GM19463 (cell line): ENCODE measurements at regions not wholly inside any gene's neighbourhood (a gene's known extent, or its start where the extent isn't known, plus 50 kb on each side); places are given as distances from the start of the nearest gene placed in this dataset.

ENCODE experiments used
- ATAC-seq: cut with Tn5 transposase; IDR thresholded peaks from one replicate; pipeline ENCODE4 v1.9.1; 2021; ENCODE audit warnings: mild to moderate bottlenecking, moderate library complexity; ENCODE audit not compliant: unreplicated experiment

DNA sequence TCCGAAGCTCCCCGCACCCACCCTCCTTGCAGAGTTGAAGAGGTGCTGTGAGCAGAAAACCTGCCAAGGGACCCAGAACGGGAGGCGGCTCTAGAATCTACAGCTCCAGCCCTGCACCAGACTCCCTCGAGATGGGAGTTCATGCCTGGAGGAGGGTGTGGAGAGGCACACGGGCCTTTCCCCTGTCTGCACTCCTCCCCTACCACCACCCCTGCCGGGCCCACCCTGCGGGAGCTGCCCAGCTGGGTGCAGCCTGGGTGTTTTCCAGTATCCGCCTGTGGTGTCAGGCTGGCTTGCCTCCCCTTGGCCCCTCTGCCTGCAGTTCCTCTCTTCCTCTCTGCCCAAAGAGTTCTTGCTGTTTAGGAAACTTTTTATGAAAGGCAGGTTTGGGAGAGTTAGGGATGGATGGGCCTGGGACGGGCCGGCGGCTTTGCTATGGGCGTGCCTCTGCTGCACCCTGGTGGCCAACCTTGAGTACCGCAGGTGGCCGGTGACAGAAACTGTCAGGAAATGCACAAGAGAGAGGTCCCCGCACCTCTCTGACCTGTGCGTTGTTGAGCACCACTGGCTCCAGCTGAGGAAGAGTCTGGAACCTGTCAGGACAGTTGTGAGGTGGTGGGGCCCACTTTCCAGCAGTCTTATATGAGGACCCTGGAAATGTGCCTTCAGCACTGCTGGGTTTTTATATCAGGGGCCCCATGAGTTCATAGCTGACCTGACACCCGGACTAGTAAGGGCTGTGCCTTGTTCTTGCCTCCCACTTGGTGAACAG lies 354.1 kb downstream of the SEC14L1 start:
- no peak for ATAC-seq

DNA sequence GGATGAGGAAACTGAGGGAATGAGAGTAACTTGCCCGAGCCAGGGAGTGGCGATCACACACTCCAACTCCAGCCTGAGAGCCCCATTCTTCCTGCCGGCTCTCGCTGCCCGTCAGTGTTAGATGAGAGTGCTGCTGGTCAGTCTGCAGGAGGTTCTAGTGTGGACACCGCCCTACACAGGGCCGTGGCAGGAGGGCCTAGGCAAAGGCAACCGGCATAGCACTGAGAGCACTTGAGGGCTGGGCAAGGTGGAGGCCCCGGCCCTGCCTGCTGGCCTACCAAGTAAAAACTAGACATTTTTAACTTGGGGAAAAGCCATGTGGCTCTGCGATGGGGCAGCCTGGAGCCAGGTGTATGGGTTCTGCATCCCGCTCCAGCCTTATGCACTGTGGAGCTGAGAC lies 354.8 kb downstream of the SEC14L1 start:
- no peak for ATAC-seq

DNA sequence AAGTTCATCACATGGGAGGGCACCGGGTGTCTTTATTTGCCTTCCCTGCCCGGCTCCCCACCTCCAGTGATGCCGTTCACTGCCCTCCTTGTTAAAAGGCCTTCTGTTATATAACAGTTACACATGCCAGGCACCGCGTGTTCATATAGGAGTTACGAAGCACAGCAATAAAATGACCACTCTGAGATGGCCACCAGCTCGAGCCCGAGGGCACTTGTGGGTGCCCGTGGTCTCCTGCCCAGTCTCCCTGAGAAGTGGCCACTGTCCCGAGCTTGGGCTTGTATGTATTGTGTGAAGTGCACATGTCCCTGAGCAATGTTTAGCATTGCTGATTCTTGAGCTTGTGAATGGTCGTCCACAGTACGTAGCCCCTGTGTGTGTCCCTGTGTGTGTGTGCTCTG lies 355.6 kb downstream of the SEC14L1 start:
- no peak for ATAC-seq

DNA sequence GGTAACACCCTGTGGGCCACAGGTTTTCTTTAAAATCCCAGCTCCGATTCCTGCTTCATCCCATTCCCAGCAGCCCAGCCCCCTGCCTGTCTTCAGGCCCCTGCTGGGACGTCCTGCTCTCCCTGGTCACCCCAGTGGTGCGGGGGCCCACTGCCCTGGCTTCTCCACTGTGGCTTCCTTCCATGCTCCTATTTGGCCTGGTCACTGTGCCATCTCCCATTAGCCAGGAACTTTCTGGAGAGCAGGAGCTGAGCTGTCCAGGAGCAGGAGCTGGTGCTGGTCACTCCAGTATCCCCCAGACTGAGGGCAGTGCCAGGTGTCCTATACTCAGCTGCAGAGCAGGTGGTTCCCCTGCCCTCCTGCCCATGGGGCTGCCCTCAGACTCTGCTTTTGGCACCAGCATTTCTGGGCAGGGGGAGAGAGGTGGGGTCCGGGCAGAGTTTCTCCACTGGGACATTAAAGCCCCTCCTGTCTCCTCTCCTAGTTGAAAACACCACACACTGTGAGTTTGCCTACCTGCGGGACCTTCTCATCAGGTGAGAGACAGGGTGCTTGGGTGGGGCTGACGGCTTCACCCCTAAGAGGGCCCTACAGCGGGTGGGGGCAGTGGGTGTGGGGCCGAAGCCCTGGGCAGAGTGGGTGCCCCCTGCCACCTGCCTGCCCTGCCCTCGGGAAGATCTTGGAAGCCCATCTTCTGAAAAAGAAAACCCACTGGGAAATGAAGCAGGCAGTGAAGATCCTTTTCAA lies 356.2 kb downstream of the SEC14L1 start:
- no peak for ATAC-seq

DNA sequence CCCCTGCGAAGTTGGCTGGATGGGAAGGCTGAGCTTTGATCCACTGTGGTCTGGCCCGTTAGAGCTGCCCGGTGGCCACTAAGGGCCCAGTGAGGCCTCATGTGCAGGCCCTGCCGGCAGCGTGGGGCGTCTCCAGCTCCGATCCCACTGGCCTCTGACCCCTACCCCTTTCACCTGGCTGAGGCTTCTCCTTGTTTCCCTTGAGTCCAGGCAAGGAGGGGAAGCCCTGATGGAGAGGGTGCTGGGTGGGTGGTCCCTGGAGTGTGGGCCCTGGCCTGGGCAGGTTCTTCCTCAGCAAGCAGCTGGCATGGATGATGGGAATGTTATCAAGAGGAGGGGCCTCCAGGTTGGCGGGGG lies 356.8 kb downstream of the SEC14L1 start:
- ATAC-seq, result no peak

- ATAC-seq, result no peak
Observed at GRCh38 chr17:77498091-77498741, 357.4 kb downstream of the SEC14L1 start.

DNA sequence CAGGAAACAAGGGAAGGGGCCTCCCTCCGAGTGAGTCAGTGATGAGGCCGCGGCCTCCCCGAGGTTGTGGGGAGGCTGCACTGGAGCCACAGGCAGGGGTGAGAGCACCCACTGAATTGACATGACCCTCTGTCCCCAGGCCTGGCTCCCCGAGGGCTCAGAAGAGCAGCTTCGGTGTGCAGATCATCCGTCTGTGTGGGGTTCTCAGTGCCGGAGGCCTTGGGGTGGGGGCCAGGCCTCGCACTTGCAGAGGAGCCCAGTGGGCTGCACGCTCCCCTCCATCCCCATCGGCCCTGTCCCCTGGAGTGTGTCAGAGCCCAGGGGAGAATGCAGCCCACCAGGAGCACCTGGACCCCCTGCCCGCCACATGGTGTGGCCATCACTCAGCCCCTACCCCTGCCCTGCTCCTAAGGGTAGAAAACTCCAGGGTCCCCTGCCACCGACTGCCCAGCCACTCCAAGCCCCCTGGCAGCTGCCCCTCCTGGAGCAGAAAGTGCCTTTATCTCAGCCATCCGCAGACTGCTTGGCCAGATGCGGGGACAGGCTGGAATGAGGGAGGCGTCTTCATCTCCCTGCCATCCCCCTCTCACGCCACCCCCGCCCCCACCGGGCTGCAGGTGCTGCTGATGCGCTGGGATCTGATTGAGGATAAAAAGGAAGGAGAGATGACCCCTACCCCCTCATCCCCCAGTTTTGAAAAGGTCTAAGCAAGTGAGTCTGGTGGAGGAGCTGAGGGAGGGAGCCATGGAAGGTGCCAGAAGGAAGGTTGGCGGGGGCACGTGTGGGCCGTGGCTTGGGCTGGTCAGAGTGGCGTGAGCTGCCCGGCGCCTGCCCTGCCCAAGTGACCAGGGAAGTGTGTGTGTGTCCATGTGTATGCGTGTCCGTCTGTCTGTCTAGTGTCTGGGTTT lies 358.3 kb downstream of the SEC14L1 start:
- ATAC-seq, result no peak

DNA sequence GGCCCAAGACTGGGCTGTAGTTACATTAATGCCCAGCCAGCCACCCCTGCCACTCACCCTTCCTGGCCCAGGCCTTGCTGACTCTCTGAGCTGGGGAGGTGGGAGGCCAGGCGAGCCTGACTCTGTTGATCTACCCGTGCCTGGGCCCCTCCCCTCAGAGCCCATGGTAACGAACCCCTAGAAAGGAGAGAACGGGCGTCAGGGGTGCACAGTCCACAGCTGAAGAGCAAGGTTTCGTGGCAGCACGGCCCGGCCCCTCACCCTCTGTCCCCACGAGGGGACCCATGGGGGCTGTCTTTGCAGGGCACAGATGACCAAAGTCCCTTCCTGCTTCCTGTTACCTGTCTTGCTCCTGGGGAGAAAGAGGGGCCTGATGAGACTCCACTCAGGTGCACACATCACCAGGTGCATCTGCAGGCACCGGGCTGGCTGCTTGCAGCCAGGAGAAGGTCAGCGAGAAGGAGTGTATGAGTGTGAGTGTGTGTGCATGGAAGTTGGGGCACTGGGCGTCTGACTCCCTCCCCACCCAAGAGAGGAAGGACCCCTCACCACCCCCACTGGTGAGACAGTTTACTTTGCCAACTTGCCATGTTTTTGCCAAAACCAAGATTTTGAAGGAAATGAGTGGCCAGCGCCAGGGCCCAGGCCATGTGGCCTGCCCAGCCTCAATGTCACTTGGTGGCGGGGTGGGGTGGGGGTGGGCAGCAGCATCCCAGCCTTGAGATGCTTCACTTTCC lies 359.1 kb downstream of the SEC14L1 start:
- ATAC-seq, result no peak

- ATAC-seq, result no peak
Observed at GRCh38 chr17:77501101-77501566, 360.4 kb downstream of the SEC14L1 start.

DNA sequence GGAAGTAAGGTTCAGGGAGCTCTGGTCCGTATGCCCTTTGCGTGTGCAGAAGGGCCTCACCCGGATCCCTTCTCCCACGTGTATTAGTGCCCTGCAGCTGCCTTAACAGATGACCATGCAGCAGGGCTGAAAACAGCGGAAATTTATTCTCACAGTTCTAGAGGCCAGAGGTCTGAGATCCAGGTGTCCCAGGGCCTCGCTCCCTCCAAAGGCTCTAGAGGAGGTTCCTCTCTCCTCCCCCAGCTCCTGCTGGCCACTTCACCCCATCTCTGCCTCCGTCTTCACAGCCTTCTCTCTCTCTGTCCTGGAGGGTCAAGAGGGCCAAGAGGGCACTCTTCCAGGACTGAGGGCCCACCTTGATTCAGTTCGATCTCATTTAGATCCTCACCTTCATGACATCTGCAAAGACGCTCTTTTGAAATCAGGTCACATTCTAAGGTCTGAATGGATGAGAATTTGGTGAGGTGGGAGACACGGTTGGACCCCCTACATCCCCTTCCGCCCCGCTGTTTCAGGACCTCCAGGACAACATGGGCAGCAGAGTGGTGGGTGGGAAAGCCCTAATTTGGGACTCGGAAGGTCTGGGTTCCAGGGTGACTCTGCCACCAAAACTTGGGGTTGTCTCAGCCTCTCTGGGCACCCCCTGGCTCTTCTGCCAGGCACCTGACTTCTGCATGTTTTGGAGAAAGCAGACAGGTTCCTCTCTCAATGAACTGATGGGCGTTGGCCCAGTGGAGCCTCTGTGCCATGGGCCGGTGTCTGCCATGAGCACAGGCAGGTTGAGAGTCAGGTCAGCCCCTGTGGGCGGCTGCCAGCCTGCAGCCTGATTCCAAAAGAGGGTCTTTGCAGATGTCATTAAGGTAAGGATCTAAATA lies 361.2 kb downstream of the SEC14L1 start:
- ATAC-seq, result no peak

- no peak for ATAC-seq
Observed at GRCh38 chr17:77502626-77503292, 362.0 kb downstream of the SEC14L1 start.

GRCh38 chr17:77503293-77503655 lies 362.5 kb downstream of the SEC14L1 start:
- no peak for ATAC-seq

GRCh38 chr17:77503916-77504651 lies 363.3 kb downstream of the SEC14L1 start:
- ATAC-seq, result no peak

DNA sequence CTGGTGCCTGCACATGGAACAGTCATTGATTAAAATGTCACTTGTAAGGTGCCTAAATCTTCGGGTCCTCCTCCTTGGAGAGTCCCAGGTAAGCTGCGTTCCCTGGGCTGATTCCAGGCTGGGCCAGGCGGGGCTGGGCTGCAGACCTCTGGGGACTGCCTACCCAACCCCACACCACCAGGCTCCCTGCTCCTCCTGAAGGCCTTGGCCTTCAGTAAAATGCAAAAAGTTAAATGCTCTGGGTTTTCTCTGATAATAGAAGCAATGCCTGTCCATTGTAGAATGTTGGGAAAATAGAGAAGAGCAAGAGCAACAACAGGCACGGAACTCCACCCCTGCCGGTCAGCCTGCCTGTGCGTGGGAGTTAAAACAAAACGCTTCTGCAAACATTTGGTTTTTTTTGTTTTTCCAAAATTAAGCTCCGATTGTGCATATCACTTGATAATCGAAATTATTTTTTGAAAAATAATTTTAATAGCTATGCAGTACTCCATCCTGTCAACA lies 363.9 kb downstream of the SEC14L1 start:
- no peak for ATAC-seq

DNA sequence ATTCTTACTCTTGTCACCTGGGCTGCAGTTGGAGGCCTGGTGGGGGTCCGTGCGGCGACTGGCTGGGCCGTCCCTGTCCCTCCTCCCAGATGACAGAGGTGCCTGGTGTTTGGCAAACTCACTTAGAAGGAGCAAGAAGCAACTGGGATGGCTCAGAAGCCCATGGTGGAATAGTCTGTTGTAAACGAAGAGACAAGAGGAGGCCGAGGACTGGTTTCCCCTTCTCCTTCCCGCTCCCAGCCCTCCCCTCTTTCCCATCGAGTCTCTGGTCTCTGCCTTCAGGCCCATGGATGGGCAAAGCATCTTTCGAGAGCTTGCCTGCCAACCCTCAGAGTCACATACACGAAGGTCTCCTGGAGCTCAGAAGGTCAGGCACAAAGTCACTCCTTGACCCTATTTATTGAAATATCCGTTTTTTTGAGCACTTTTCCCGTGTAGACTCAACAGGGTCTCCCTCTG lies 364.4 kb downstream of the SEC14L1 start:
- no peak for ATAC-seq

DNA sequence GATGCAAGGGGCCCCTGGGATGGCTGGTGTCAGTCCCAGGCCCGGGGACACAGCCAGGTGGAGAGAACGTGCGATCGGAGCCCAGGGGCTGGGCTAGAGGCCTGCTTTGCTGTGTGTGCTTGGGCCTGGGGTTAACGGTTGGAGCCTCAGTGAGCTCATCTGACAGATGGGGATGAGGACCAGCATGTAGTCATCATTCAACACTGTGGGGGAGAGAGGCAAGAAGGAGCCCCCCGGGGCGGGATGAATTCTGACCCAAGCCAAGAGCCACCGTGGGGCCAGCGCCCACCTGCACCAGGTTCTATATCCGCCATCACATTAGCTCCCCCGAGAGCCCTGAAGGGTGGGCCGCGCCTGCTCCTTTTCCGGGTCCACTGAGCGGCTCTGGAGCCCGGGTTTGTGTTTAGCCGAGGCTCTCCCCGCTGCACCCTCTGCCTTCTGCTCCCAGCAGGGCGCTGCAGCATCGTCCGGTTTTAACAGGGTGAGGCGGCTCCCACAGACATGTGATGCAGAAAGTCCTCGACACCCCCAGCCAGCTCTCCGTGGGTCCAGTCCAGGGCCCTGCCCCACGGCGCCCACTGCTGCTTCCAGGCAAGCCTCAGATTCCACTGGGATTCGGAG lies 365.7 kb downstream of the SEC14L1 start:
- no peak for ATAC-seq
